HepG2 (cell line): ENCODE measurements at regions not wholly inside any gene's neighbourhood (a gene's known extent, or its start where the extent isn't known, plus 50 kb on each side); places are given as distances from the start of the nearest gene placed in this dataset.

Experiments used
- ATAC-seq: fragments of 200-7000 bp; cut with Tn5 transposase; 3 replicates; pipeline ENCODE4 v1.9.1; 2020; ENCODE audit warnings: mild to moderate bottlenecking, moderate library complexity
- BruUV-seq: library from RNA; stranded (reverse); fragments of 400-500 nt; replicated peaks from 2 replicates; lab custom pipeline; 2021; lab: Mats Ljungman, UMichigan
- CTCF ChIA-PET: fragments of 300-600 bp; formaldehyde crosslinking; extraction: SDS; loops from one replicate; lab custom pipeline; 2021; ENCODE audit warnings: low total read pairs, inconsistent platforms, low intra/inter-chr PET ratio; lab: Yijun Ruan, JAX
- POLR2A ChIA-PET: fragments of 350-600 bp; sonication (Branson Sonifier 250); formaldehyde crosslinking; loops from one replicate; lab custom pipeline; 2020; ENCODE audit warnings: antibody characterized with exemption, inconsistent platforms; lab: Yijun Ruan, JAX
- DNase-seq: peaks from one replicate; pipeline ENCODE4 v3.0.0-alpha.2; 2015; ENCODE audit warnings: low spot score
- FAIRE-seq: peaks from 3 replicates; lab custom pipeline; 2011; peaks lifted over from hg19 to GRCh38; lab: Jason Lieb, UNC
- H2AFZ ChIP-seq: one replicate; pipeline ENCODE4 v1.6.1; 2011; ENCODE audit warnings: low read length, inconsistent platforms
- H3K27ac ChIP-seq: fragments of 300-600 bp; 3 replicates; pipeline ENCODE4 v1.8.0; 2011; ENCODE audit warnings: mixed run types, mild to moderate bottlenecking, mixed read lengths, low read length, inconsistent platforms; ENCODE audit not compliant: insufficient read depth; ENCODE audit errors: extremely low read length
- H3K27me3 ChIP-seq, 2 experiments: fragments of 200-600 bp in 1 of 2; 2 replicates in 1 of 2; 3 replicates in 1 of 2; pipeline versions ENCODE4 v1.6.0 to v1.8.0; 2011; ENCODE audit warnings: low read length in 2 of 2, mild to moderate bottlenecking in 2 of 2, moderate library complexity in 2 of 2, inconsistent platforms in 1 of 2; ENCODE audit not compliant: insufficient read depth in 2 of 2, control insufficient read depth in 1 of 2
- H3K36me3 ChIP-seq, 2 experiments: fragments of 200-600 bp in 1 of 2; replicated peaks in 1 of 2; 2 replicates in 1 of 2; 3 replicates in 1 of 2; pipeline versions ENCODE4 v1.5.1 to v1.8.0; 2011; ENCODE audit warnings: low read length in 2 of 2, inconsistent platforms in 1 of 2; ENCODE audit not compliant: insufficient read depth in 2 of 2, control insufficient read depth in 1 of 2
- H3K4me1 ChIP-seq: 2 replicates; pipeline ENCODE4 v1.5.1; 2012; ENCODE audit warnings: low read length, inconsistent platforms; ENCODE audit not compliant: insufficient read depth
- H3K4me2 ChIP-seq: 2 replicates; pipeline ENCODE4 v1.6.0; 2011; ENCODE audit warnings: low read depth, low read length, inconsistent platforms
- H3K4me3 ChIP-seq, 3 experiments: fragments of 200-600 bp in 1 of 3; sonication (generic), shearing (Covaris generic) in 1 of 3; replicated peaks in 1 of 3; 2 replicates each; pipeline ENCODE4 v1.5.1; 2011 to 2016; ENCODE audit warnings: low read length in 3 of 3, inconsistent platforms in 2 of 3, low read depth in 2 of 3, mild to moderate bottlenecking in 2 of 3, control low read depth in 1 of 3, mixed read lengths in 1 of 3; ENCODE audit not compliant: insufficient read depth in 1 of 3
- H3K79me2 ChIP-seq: one replicate; pipeline ENCODE4 v1.6.1; 2011; ENCODE audit warnings: low read length, inconsistent platforms; ENCODE audit not compliant: insufficient read depth
- H3K9ac ChIP-seq: 2 replicates; pipeline ENCODE4 v1.6.0; 2011; ENCODE audit warnings: mild to moderate bottlenecking, low read depth, low read length, inconsistent platforms; ENCODE audit not compliant: insufficient read depth
- H3K9me3 ChIP-seq: 2 replicates; pipeline ENCODE4 v1.5.1; 2012; ENCODE audit warnings: mild to moderate bottlenecking, low read length
- H4K20me1 ChIP-seq: 2 replicates; pipeline ENCODE4 v1.6.0; 2011; ENCODE audit warnings: inconsistent platforms, mild to moderate bottlenecking, low read length, moderate library complexity; ENCODE audit not compliant: insufficient read depth
- ATM ChIP-seq: fragments of 450-650 bp; IDR thresholded peaks from 2 replicates; pipeline ENCODE4 v1.7.1; 2017; ENCODE audit warnings: mild to moderate bottlenecking, borderline replicate concordance
- DR1 ChIP-seq: sonication (generic); formaldehyde crosslinking; IDR thresholded peaks from 2 replicates; pipeline ENCODE4 v1.8.0; 2021; ENCODE audit warnings: mild to moderate bottlenecking, missing genetic modification reagents, inconsistent platforms
- ELF1 ChIP-seq: sonication (generic); formaldehyde crosslinking; IDR thresholded peaks from 2 replicates; pipeline ENCODE4 v1.4.0; 2020; ENCODE audit warnings: missing genetic modification reagents
- HES4 ChIP-seq: sonication (generic); formaldehyde crosslinking; IDR thresholded peaks from 2 replicates; pipeline ENCODE4 v1.9.0; 2021; ENCODE audit warnings: mild to moderate bottlenecking, missing genetic modification reagents, borderline replicate concordance
- HMGA1 ChIP-seq: sonication (generic); formaldehyde crosslinking; conservative IDR thresholded peaks from 2 replicates; pipeline ENCODE4 v1.4.0; 2020; ENCODE audit warnings: missing genetic modification reagents
- MTA3 ChIP-seq: sonication (generic); formaldehyde crosslinking; IDR thresholded peaks from 2 replicates; pipeline ENCODE4 v1.4.0; 2020; ENCODE audit warnings: missing genetic modification reagents
- RBM39 ChIP-seq: fragments of 200-400 bp; formaldehyde crosslinking; IDR thresholded peaks from one replicate; pipeline ENCODE4 v1.6.1; 2018; ENCODE audit warnings: antibody characterized with exemption, mild to moderate bottlenecking, low read depth, low read length; ENCODE audit not compliant: poor library complexity, severe bottlenecking
- REL ChIP-seq: sonication (generic); formaldehyde crosslinking; conservative IDR thresholded peaks from 2 replicates; pipeline ENCODE4 v1.8.0; 2022; ENCODE audit warnings: mild to moderate bottlenecking, missing genetic modification reagents, moderate library complexity
- RORA ChIP-seq: sonication (generic); formaldehyde crosslinking; IDR thresholded peaks from 2 replicates; pipeline ENCODE4 v1.5.0; 2020; ENCODE audit warnings: mild to moderate bottlenecking, missing genetic modification reagents, moderate library complexity
- SNAPC2 ChIP-seq: sonication (generic); formaldehyde crosslinking; IDR thresholded peaks from 2 replicates; pipeline ENCODE4 v1.8.1; 2022; ENCODE audit warnings: mild to moderate bottlenecking, missing genetic modification reagents
- TGIF2 ChIP-seq: IDR thresholded peaks from 2 replicates; pipeline ENCODE4 v1.6.1; 2016; ENCODE audit warnings: control low read depth, missing compliant biosample characterization
- XRCC5 ChIP-seq: fragments of 200-400 bp; formaldehyde crosslinking; optimal IDR thresholded peaks from 2 replicates; pipeline ENCODE3; 2017; ENCODE audit warnings: mild to moderate bottlenecking, low read length
- ZNF160 ChIP-seq: sonication (generic); formaldehyde crosslinking; IDR thresholded peaks from 2 replicates; pipeline ENCODE4 v1.8.0; 2022; ENCODE audit warnings: mild to moderate bottlenecking, inconsistent platforms, missing genetic modification reagents
- ZNF3 ChIP-seq: IDR thresholded peaks from 2 replicates; pipeline ENCODE4 v1.7.0; 2017; ENCODE audit warnings: inconsistent platforms
- ZNF441 ChIP-seq: sonication (generic); formaldehyde crosslinking; IDR thresholded peaks from 2 replicates; pipeline ENCODE4 v1.7.0; 2021; ENCODE audit warnings: missing genetic modification reagents, borderline replicate concordance
- ZNF496 ChIP-seq: sonication (generic); formaldehyde crosslinking; IDR thresholded peaks from 2 replicates; pipeline ENCODE4 v1.8.1; 2023; ENCODE audit warnings: mild to moderate bottlenecking, moderate library complexity, missing genetic modification reagents; ENCODE audit not compliant: insufficient replicate concordance
- ZNF510 ChIP-seq: sonication (generic); formaldehyde crosslinking; IDR thresholded peaks from 2 replicates; pipeline ENCODE4 v1.4.0; 2020; ENCODE audit warnings: low read depth, mild to moderate bottlenecking, missing genetic modification reagents
- ZNF570 ChIP-seq: sonication (generic); formaldehyde crosslinking; IDR thresholded peaks from 2 replicates; pipeline ENCODE4 v1.4.0; 2020; ENCODE audit warnings: mild to moderate bottlenecking, missing genetic modification reagents, borderline replicate concordance
- ZSCAN20 ChIP-seq: sonication (generic); formaldehyde crosslinking; IDR thresholded peaks from 2 replicates; pipeline ENCODE4 v1.4.0; 2020; ENCODE audit warnings: missing genetic modification reagents, mild to moderate bottlenecking, borderline replicate concordance
- ZSCAN31 ChIP-seq: sonication (generic); formaldehyde crosslinking; IDR thresholded peaks from 2 replicates; pipeline ENCODE4 v1.5.0; 2020; ENCODE audit warnings: low read depth, mild to moderate bottlenecking, missing genetic modification reagents
- WGBS: methylation state at CpG from one replicate; pipeline ENCODE4 v1.1.6; 2017; ENCODE audit warnings: low lambda C conversion rate; 5-methylcytosine and 5-hydroxymethylcytosine counted together
- in situ Hi-C: cut with HindIII; loops from 2 replicates; pipeline ENCODE4 v1.10.0; 2017; ENCODE audit warnings: low pct_unique_long_range_greater_than_20kb; ENCODE audit not compliant: extremely low pct_ligation_motif_present
- intact Hi-C: fragments of 100-400 bp; cut with micrococcal nuclease; formaldehyde crosslinking; loops from one replicate; pipeline ENCODE4 v1.10.0; 2022; ENCODE audit not compliant: unreplicated experiment

DNA sequence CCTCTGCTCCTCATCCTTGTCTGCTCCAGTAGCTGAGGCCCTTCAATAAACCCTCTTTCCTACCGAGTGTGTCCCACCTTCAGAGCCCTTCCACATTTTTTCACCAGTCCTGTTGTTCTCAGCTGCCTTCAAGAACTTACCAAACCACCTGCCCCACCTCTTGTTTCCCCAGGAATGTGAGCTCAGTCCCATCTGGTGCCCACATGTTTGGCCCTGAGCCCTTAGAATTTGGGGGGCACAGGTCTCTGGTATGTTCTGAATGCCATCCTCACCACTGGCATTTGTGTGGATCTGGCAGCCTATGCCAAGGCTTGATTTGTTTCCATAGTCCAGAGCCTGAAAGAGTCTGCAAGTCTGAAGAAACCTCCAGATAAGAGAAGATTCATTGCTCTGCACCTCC, 315.2 kb upstream of the PPP2R3A start:
- 0% methylated on average over 1 of the region's 1 CpG for WGBS
- DNase-seq (no peak), ATAC-seq (no peak), FAIRE-seq (no peak)
- ChIA-PET CTCF (no interaction called here), POLR2A (no interaction called here)
- H3K27ac ChIP-seq: no peak overlapping the region
- BruUV-seq: no TSS peak
- no peaks in the 10 kb centered on the region for H4K20me1 ChIP-seq
- no peak overlapping the region for H3K4me3 ChIP-seq
- no peak overlapping the region for H3K9ac ChIP-seq
- no peak overlapping the region for H3K4me2 ChIP-seq
- no peaks in the 10 kb centered on the region for H3K9me3 ChIP-seq
- no peaks in the 10 kb centered on the region for H3K4me1 ChIP-seq
- intact Hi-C loops (no loop called here), in situ Hi-C loops (no loop called here)
- no peaks in the 10 kb centered on the region for H3K36me3 ChIP-seq
- no peaks in the 10 kb centered on the region for H3K27me3 ChIP-seq
- no peak overlapping the region for H2AFZ ChIP-seq
- TF ChIP-seq REL (CRISPR knock-in tag) (no peak), TGIF2 (CRISPR knock-in tag) (no peak), ZNF3 (no peak), ZNF160 (no peak), ZNF496 (CRISPR knock-in tag) (no peak), ELF1 (CRISPR knock-in tag) (no peak), ZNF570 (CRISPR knock-in tag) (no peak), ZNF441 (CRISPR knock-in tag) (no peak), MTA3 (no peak), SNAPC2 (CRISPR knock-in tag) (no peak), ZNF510 (no peak), RBM39 (no peak), XRCC5 (no peak), ZSCAN31 (CRISPR knock-in tag) (no peak), HES4 (CRISPR knock-in tag) (no peak), HMGA1 (CRISPR knock-in tag) (no peak), RORA (CRISPR knock-in tag) (no peak), ATM (no peak), DR1 (CRISPR knock-in tag) (no peak), ZSCAN20 (CRISPR knock-in tag) (no peak)
- H3K79me2 ChIP-seq: no peaks in the 10 kb centered on the region
